Activated CD8-positive, alpha-beta T cell treated with anti-CD3 and anti-CD28 coated beads for 36 hours (primary cell): ENCODE measurements at regions not wholly inside any gene's neighbourhood (a gene's known extent, or its start where the extent isn't known, plus 50 kb on each side); places are given as distances from the start of the nearest gene placed in this dataset.

Source experiments
- ATAC-seq: fragments of 200-7000 bp; cut with Tn5 transposase; one replicate; pipeline ENCODE4 v1.10.0; 2021; ENCODE audit warnings: mild to moderate bottlenecking, moderate library complexity
- CTCF ChIA-PET: fragments of 350-600 bp; sonication (Branson Sonifier 250); formaldehyde crosslinking; loops from one replicate; lab custom pipeline; 2021; ENCODE audit warnings: antibody characterized with exemption; lab: Charles Lee
- POLR2A ChIA-PET: fragments of 350-600 bp; sonication (Branson Sonifier 250); formaldehyde crosslinking; loops from one replicate; lab custom pipeline; 2021; ENCODE audit warnings: antibody characterized with exemption; lab: Charles Lee
- DNase-seq: peaks from one replicate; pipeline ENCODE4 v3.0.0-alpha.2; 2020
- H3K27ac Mint-ChIP-seq: one replicate; pipeline ENCODE4 v1.8.0; 2021; ENCODE audit warnings: mild to moderate bottlenecking, mixed read lengths
- H3K27me3 Mint-ChIP-seq: one replicate; pipeline ENCODE4 v1.8.0; 2021; ENCODE audit warnings: mixed read lengths
- H3K36me3 Mint-ChIP-seq: one replicate; pipeline ENCODE4 v1.8.0; 2021; ENCODE audit warnings: low read depth, mixed read lengths
- H3K4me1 Mint-ChIP-seq: one replicate; pipeline ENCODE4 v1.8.0; 2021; ENCODE audit warnings: low read depth, mixed read lengths
- H3K4me3 Mint-ChIP-seq: one replicate; pipeline ENCODE4 v1.8.0; 2021; ENCODE audit warnings: mild to moderate bottlenecking, moderate library complexity, mixed read lengths
- H3K9me3 Mint-ChIP-seq: one replicate; pipeline ENCODE4 v1.8.0; 2021; ENCODE audit warnings: mixed read lengths
- intact Hi-C: fragments of 100-400 bp; cut with micrococcal nuclease; formaldehyde crosslinking; loops from one replicate; pipeline ENCODE4 v1.10.0; 2022
- TF ChIP-seq, protein P1 (sequence below): fragments of 200-600 bp; IDR thresholded peaks from one replicate; pipeline ENCODE4 v1.8.0; 2022; ENCODE audit warnings: antibody characterized with exemption, mild to moderate bottlenecking

DNA sequence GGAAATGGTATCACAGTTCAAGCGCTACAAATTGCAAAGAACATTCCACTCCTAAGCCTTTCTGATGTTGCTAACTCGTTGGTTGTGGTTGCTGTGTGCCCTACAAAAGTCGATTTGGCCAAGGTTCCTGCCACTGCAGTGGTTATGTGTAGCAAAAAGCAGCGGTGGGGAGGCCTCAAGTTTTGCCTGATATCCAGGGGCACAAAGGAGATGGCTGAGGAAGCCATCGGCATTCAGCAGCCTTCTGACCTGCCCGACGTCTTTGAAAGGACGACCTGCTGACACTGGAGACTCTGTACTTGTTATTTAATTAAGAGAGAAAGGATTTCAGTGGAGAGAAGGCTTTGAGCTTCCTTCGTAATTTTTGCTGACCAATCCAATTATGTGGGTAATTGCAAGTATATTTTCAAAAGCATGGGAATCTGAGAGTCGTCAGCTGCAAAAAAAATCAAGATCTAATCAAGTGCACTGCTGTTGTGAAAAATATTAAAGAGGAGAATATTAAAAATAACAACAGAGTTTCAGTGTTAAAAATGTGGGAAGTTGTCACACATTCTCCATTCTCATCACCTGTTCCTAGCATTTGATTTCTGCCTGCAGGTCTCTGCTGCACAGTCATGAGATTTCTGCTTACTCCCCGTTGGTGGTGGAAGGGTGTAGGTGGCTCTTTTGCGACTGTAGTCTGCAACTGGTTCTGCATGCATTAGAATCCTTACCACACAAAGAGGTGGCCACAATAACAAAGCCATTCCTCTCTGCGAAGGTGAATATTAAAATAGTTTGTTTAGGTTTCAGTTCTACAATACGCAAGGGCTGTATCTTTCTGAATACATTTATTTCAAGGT is 319.2 kb downstream of the IRX2 start:
- ATAC-seq (no peak), DNase-seq (no peak)
- ChIA-PET CTCF (no interaction called here), POLR2A (no interaction called here)
- Mint-ChIP-seq H3K9me3 (no peaks in the 10 kb centered on the region), H3K27me3 (no peaks in the 10 kb centered on the region), H3K4me1 (no peaks in the 10 kb centered on the region), H3K36me3 (no peaks in the 10 kb centered on the region), H3K27ac (no peak overlapping the region), H3K4me3 (no peak overlapping the region)
- TF ChIP-seq, protein P1, sequence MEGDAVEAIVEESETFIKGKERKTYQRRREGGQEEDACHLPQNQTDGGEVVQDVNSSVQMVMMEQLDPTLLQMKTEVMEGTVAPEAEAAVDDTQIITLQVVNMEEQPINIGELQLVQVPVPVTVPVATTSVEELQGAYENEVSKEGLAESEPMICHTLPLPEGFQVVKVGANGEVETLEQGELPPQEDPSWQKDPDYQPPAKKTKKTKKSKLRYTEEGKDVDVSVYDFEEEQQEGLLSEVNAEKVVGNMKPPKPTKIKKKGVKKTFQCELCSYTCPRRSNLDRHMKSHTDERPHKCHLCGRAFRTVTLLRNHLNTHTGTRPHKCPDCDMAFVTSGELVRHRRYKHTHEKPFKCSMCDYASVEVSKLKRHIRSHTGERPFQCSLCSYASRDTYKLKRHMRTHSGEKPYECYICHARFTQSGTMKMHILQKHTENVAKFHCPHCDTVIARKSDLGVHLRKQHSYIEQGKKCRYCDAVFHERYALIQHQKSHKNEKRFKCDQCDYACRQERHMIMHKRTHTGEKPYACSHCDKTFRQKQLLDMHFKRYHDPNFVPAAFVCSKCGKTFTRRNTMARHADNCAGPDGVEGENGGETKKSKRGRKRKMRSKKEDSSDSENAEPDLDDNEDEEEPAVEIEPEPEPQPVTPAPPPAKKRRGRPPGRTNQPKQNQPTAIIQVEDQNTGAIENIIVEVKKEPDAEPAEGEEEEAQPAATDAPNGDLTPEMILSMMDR: no peak
- intact Hi-C loops: no loop called here

DNA sequence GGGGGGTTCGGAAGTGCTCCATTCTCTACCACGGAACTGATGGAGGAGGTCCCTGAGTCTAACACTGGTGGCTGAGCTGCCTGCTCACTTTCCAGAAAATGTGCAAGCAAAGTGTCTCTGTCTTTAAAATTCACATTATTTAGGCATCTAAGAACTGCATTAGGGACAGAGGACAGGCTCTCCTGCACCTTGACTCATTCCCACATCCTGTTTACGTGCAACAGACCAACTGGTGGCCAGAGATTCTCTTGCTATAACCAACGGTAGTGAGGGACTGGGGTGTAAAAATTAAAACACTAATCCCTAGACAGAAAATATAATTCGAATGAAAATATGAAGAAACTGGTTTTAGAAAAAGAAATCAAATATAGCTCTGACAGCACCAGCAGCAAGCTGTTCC is 320.9 kb downstream of the IRX2 start:
- ChIA-PET POLR2A (no interaction called here), CTCF (no interaction called here)
- DNase-seq (no peak), ATAC-seq (no peak)
- intact Hi-C loops: no loop called here
- Mint-ChIP-seq H3K27ac (no peak overlapping the region), H3K9me3 (no peaks in the 10 kb centered on the region), H3K36me3 (no peaks in the 10 kb centered on the region), H3K4me3 (no peak overlapping the region), H3K27me3 (no peaks in the 10 kb centered on the region), H3K4me1 (no peaks in the 10 kb centered on the region)
- TF ChIP-seq, protein P1: no peak

DNA sequence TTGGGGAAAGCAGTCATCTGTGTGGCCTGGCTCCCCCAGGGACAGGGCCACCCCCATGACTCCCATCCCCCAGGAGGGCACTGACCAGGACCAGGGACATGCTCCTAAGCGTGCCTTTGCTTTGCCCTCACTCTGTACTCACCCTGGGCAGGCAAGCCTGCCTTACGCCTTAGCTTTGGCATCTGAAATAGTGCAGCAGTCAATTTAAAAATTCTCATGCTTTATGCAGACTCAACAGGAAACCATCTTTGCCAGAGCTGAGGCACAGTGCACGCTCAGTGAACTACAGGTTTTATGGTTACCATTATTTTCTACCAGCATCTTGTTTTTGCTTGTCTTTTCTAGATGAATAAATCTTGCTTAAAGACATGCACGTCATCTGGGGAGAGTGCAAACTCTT is 323.5 kb downstream of the IRX2 start:
- TF ChIP-seq, protein P1: no peak
- CTCF ChIA-PET: no interaction called here
- Mint-ChIP-seq H3K4me3 (no peak overlapping the region), H3K4me1 (no peaks in the 10 kb centered on the region), H3K9me3 (peaks cover 7% of the 10 kb centered on the region), H3K27ac (no peak overlapping the region), H3K36me3 (no peaks in the 10 kb centered on the region), H3K27me3 (no peaks in the 10 kb centered on the region)
- intact Hi-C loops: no loop called here
- DNase-seq (no peak), ATAC-seq (no peak)
- POLR2A ChIA-PET: no interaction called here

DNA sequence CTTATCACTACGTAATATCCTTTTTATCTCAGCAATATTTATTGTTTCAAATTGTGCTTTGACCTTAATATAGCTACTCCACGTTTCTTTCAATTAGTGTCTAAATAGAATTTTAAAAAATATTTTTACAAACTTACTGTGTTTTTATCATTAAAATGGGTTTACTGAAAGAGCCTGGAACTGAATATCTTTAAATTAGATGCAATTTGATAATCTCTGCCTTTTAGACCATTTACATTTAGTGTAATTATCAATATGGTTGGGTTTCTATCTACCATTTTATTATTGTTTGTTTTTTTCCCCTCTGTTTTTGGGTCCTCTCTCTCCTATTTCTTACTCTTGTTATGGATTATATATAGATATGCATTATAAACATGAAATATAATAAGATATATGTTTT is 327.8 kb downstream of the IRX2 start:
- no peaks in the 10 kb centered on the region for H3K36me3 Mint-ChIP-seq
- TF ChIP-seq, protein P1: no peak
- H3K4me1 Mint-ChIP-seq: no peaks in the 10 kb centered on the region
- peaks cover 10% of the 10 kb centered on the region for H3K9me3 Mint-ChIP-seq
- H3K4me3 Mint-ChIP-seq: no peak overlapping the region
- ChIA-PET POLR2A (no interaction called here), CTCF (no interaction called here)
- intact Hi-C loops: no loop called here
- DNase-seq: no peak
- H3K27ac Mint-ChIP-seq: no peak overlapping the region
- no peak for ATAC-seq
- H3K27me3 Mint-ChIP-seq: no peaks in the 10 kb centered on the region

DNA sequence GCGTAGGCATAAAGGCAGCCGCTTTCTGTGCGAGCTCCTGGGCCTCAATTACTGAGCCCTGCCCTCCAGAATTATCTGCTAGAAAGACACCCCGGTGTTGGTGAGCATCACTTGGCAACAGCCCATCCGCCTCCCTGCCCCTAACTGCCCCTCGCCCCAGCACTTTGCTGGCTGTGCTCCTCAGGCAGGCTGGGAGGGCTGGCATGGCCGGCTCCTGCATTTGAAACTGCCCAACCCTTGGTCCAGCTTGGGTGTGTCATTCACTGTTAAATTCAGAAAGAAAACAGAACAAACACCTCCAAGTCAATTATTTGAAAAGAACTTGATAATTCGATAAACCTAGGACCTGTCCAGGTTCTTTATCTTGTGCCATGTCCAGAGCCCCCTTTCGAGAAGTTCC is 334.2 kb downstream of the IRX2 start:
- Mint-ChIP-seq H3K27me3 (no peaks in the 10 kb centered on the region), H3K4me3 (no peak overlapping the region), H3K9me3 (peaks cover 2% of the 10 kb centered on the region), H3K36me3 (no peaks in the 10 kb centered on the region), H3K27ac (no peak overlapping the region), H3K4me1 (no peaks in the 10 kb centered on the region)
- ChIA-PET CTCF (no interaction called here), POLR2A (no interaction called here)
- ATAC-seq (no peak), DNase-seq (no peak)
- TF ChIP-seq, protein P1: no peak
- intact Hi-C loops: no loop called here
